B cell (primary cell): ENCODE measurements at regions not wholly inside any gene's neighbourhood (a gene's known extent, or its start where the extent isn't known, plus 50 kb on each side); places are given as distances from the start of the nearest gene placed in this dataset.

ENCODE experiments used
- ATAC-seq: fragments of 200-7000 bp; cut with Tn5 transposase; one replicate; pipeline ENCODE4 v1.10.0; 2021; ENCODE audit warnings: low read depth, mild to moderate bottlenecking, moderate number of reproducible peaks, moderate library complexity
- CTCF ChIA-PET: fragments of 350-600 bp; sonication (Branson Sonifier 250); formaldehyde crosslinking; loops from one replicate; lab custom pipeline; 2021; ENCODE audit warnings: antibody characterized with exemption, inconsistent platforms; lab: Charles Lee
- POLR2A ChIA-PET: fragments of 350-600 bp; sonication (Branson Sonifier 250); formaldehyde crosslinking; loops from one replicate; lab custom pipeline; 2021; ENCODE audit warnings: antibody characterized with exemption; lab: Charles Lee
- DNase-seq: peaks from one replicate; pipeline ENCODE4 v3.0.0; 2013
- H2AFZ ChIP-seq: 2 replicates; pipeline ENCODE4 v1.6.1; 2012; ENCODE audit warnings: mild to moderate bottlenecking, low read depth, low read length; ENCODE audit not compliant: insufficient read depth, poor library complexity, severe bottlenecking
- H3K27ac ChIP-seq, 2 donors: 1 replicate in 1 of 2; 2 replicates in 1 of 2; pipeline ENCODE4 v1.5.1; 2012 to 2013; ENCODE audit warnings: low read length in 2 of 2, mild to moderate bottlenecking in 2 of 2, moderate library complexity in 1 of 2
- H3K27me3 ChIP-seq, 4 experiments: fragments of 200-600 bp in 1 of 4; sonication (generic) in 1 of 4; replicated peaks in 1 of 4; 1 replicate in 2 of 4; 2 replicates in 2 of 4; pipeline versions ENCODE4 v1.6.1 to v1.7.0; 2013 to 2016; ENCODE audit warnings: low read length in 3 of 4, mild to moderate bottlenecking in 2 of 4, mixed read lengths in 1 of 4, moderate library complexity in 1 of 4; ENCODE audit not compliant: insufficient read depth in 4 of 4, control insufficient read depth in 3 of 4; ENCODE audit errors: control extremely low read depth in 1 of 4
- H3K36me3 ChIP-seq, 2 experiments: replicated peaks in 1 of 2; 1 replicate in 1 of 2; 2 replicates in 1 of 2; pipeline versions ENCODE4 v1.6.1 to v1.7.1; 2013; ENCODE audit warnings: low read length in 1 of 2; ENCODE audit not compliant: insufficient read depth in 2 of 2, control insufficient read depth in 1 of 2; ENCODE audit errors: control extremely low read depth in 1 of 2, extremely low read depth in 1 of 2
- H3K4me1 ChIP-seq, 2 donors: fragments of 200-600 bp in 1 of 2; sonication (generic) in 1 of 2; 1 replicate in 1 of 2; 2 replicates in 1 of 2; pipeline versions ENCODE4 v1.5.1 to v1.6.1; 2013 to 2017; ENCODE audit warnings: low read length in 2 of 2; ENCODE audit not compliant: control insufficient read depth in 2 of 2, insufficient read depth in 2 of 2
- H3K4me2 ChIP-seq: replicated peaks from 2 replicates; pipeline ENCODE3; 2012; ENCODE audit warnings: mild to moderate bottlenecking, low read depth, low read length; ENCODE audit not compliant: poor library complexity, severe bottlenecking
- H3K4me3 ChIP-seq, 5 experiments: fragments of 200-600 bp in 1 of 5; sonication (generic) in 1 of 5; 1 replicate in 3 of 5; 2 replicates in 2 of 5; pipeline versions ENCODE4 v1.5.1 to v1.7.0; 2011 to 2016; ENCODE audit warnings: low read length in 4 of 5, mild to moderate bottlenecking in 4 of 5, low read depth in 2 of 5, control low read depth in 1 of 5, moderate library complexity in 1 of 5; ENCODE audit not compliant: insufficient read depth in 1 of 5; ENCODE audit errors: control extremely low read depth in 1 of 5, extremely low read depth in 1 of 5
- H3K79me2 ChIP-seq: fragments of 200-600 bp; sonication (generic); one replicate; pipeline ENCODE4 v1.6.0; 2016; ENCODE audit warnings: low read length; ENCODE audit not compliant: control insufficient read depth, insufficient read depth
- H3K9ac ChIP-seq: fragments of 200-600 bp; sonication (generic); 2 replicates; pipeline ENCODE4 v1.6.1; 2017; ENCODE audit warnings: mild to moderate bottlenecking, low read length, moderate library complexity
- H3K9me3 ChIP-seq, 3 donors: one replicate each; pipeline versions ENCODE4 v1.6.1 to v1.7.1; 2013; ENCODE audit warnings: low read length in 2 of 3; ENCODE audit not compliant: control insufficient read depth in 2 of 3, insufficient read depth in 1 of 3; ENCODE audit errors: control extremely low read depth in 1 of 3
- H4K20me1 ChIP-seq: 2 replicates; pipeline ENCODE4 v1.6.0; 2012; ENCODE audit warnings: mild to moderate bottlenecking, low read length; ENCODE audit not compliant: insufficient read depth, control insufficient read depth, poor library complexity, severe bottlenecking
- H3K27ac Mint-ChIP-seq: one replicate; pipeline ENCODE4 v1.8.0; 2021; ENCODE audit warnings: mixed read lengths
- H3K27me3 Mint-ChIP-seq: one replicate; pipeline ENCODE4 v1.8.0; 2021; ENCODE audit warnings: mixed read lengths
- H3K4me1 Mint-ChIP-seq: one replicate; pipeline ENCODE4 v1.8.0; 2021; ENCODE audit warnings: mixed read lengths
- H3K4me3 Mint-ChIP-seq: one replicate; pipeline ENCODE4 v1.8.0; 2021; ENCODE audit warnings: mixed read lengths
- H3K9me3 Mint-ChIP-seq: one replicate; pipeline ENCODE4 v1.8.0; 2022; ENCODE audit warnings: mixed read lengths; ENCODE audit not compliant: insufficient read depth
- EZH2 ChIP-seq: IDR thresholded peaks from 2 replicates; pipeline ENCODE4 v1.6.1; 2012; ENCODE audit warnings: borderline replicate concordance, low read depth, mild to moderate bottlenecking, moderate library complexity, low read length; ENCODE audit not compliant: insufficient read depth, poor library complexity, severe bottlenecking
- WGBS: methylation state at CpG from one replicate; pipeline ENCODE4 v1.1.5; 2013; ENCODE audit warnings: missing lambda C conversion rate; ENCODE audit not compliant: insufficient coverage; 5-methylcytosine and 5-hydroxymethylcytosine counted together
- intact Hi-C: fragments of 100-400 bp; cut with micrococcal nuclease; formaldehyde crosslinking; loops from one replicate; pipeline ENCODE4 v1.10.0; 2022
- TF ChIP-seq, protein P1 (sequence below): fragments of 200-600 bp; IDR thresholded peaks from one replicate; pipeline ENCODE4 v1.8.0; 2022; ENCODE audit warnings: antibody characterized with exemption, mild to moderate bottlenecking

DNA sequence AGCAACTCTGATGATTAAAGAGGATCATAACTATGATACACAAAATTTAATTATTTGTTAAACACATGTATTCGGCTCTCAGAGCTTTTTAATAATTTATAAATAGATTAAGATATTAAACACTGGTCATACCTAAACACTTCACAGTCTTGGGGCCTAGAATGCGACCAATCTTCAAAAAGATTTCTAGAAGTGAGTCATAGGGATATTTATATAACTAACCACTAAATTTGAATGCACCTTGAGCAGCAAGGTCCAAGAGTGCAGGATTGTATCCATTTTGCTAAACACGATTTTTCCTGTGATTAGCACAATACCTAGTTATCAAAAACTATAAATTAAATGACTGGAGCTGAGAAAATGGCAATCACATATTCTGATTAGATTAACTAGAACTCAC is 709.3 kb downstream of the EPHA7 start:
- Histone ChIP-seq H3K79me2 (no peaks in the 10 kb centered on the region), H3K4me2 (no peak overlapping the region), H3K9me3 (no peaks in the 10 kb centered on the region), H3K9ac (no peak overlapping the region), H3K4me1 (no peaks in the 10 kb centered on the region), H3K27ac (no peak overlapping the region), H4K20me1 (no peaks in the 10 kb centered on the region), H3K27me3 (no peaks in the 10 kb centered on the region), H2AFZ (no peak overlapping the region), H3K36me3 (no peaks in the 10 kb centered on the region), H3K4me3 (no peak overlapping the region)
- intact Hi-C loops = no loop called here
- DNase-seq (no peak), ATAC-seq (no peak)
- no peak overlapping the region for H3K4me3 Mint-ChIP-seq
- CTCF ChIA-PET = no interaction called here
- no peaks in the 10 kb centered on the region for H3K27me3 Mint-ChIP-seq
- WGBS = no CpG with 5 or more reads among the region's 3 CpGs
- no peaks in the 10 kb centered on the region for H3K9me3 Mint-ChIP-seq
- no peak for TF ChIP-seq EZH2
- TF ChIP-seq, protein P1, sequence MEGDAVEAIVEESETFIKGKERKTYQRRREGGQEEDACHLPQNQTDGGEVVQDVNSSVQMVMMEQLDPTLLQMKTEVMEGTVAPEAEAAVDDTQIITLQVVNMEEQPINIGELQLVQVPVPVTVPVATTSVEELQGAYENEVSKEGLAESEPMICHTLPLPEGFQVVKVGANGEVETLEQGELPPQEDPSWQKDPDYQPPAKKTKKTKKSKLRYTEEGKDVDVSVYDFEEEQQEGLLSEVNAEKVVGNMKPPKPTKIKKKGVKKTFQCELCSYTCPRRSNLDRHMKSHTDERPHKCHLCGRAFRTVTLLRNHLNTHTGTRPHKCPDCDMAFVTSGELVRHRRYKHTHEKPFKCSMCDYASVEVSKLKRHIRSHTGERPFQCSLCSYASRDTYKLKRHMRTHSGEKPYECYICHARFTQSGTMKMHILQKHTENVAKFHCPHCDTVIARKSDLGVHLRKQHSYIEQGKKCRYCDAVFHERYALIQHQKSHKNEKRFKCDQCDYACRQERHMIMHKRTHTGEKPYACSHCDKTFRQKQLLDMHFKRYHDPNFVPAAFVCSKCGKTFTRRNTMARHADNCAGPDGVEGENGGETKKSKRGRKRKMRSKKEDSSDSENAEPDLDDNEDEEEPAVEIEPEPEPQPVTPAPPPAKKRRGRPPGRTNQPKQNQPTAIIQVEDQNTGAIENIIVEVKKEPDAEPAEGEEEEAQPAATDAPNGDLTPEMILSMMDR = no peak
- no peaks in the 10 kb centered on the region for H3K4me1 Mint-ChIP-seq
- POLR2A ChIA-PET = no interaction called here
- no peak overlapping the region for H3K27ac Mint-ChIP-seq

GRCh38 chr6:92708945-92709344 is 710.4 kb downstream of the EPHA7 start:
- intact Hi-C loops = no loop called here
- no peak for DNase-seq
- H3K4me1 Mint-ChIP-seq = no peaks in the 10 kb centered on the region

More at GRCh38 chr6:92708945-92709344, 710.4 kb downstream of the EPHA7 start:
- ChIA-PET POLR2A (no interaction called here), CTCF (no interaction called here)
- Mint-ChIP-seq H3K27ac (no peak overlapping the region), H3K9me3 (no peaks in the 10 kb centered on the region), H3K4me3 (no peak overlapping the region), H3K27me3 (no peaks in the 10 kb centered on the region)
- no peaks in the 10 kb centered on the region for H3K27me3 ChIP-seq
- H3K79me2 ChIP-seq = no peaks in the 10 kb centered on the region
- no peak overlapping the region for H2AFZ ChIP-seq
- no CpG with 5 or more reads among the region's 1 CpG for WGBS
- TF ChIP-seq, protein P1 = no peak
- no peak for TF ChIP-seq EZH2
- no peak for ATAC-seq
- H3K4me1 ChIP-seq = no peaks in the 10 kb centered on the region
- no peaks in the 10 kb centered on the region for H3K9me3 ChIP-seq
- H3K27ac ChIP-seq = no peak overlapping the region
- no peak overlapping the region for H3K4me2 ChIP-seq
- H3K9ac ChIP-seq = no peak overlapping the region
- no peaks in the 10 kb centered on the region for H3K36me3 ChIP-seq
- H4K20me1 ChIP-seq = no peaks in the 10 kb centered on the region
- H3K4me3 ChIP-seq = no peak overlapping the region
